Fibroblast of lung (primary cell): ENCODE measurements at regions not wholly inside any gene's neighbourhood (a gene's known extent, or its start where the extent isn't known, plus 50 kb on each side); places are given as distances from the start of the nearest gene placed in this dataset.

Experiments used
- DNase-seq, 2 donors: peaks; one replicate each; pipeline versions ENCODE4 v3.0.0 to v3.0.0-alpha.2; 2010; ENCODE audit warnings: low read depth in 2 of 2
- H2AFZ ChIP-seq: 2 replicates; pipeline ENCODE4 v1.5.1; 2012; ENCODE audit warnings: low read length, control low read depth, inconsistent platforms
- H3K27ac ChIP-seq: 2 replicates; pipeline ENCODE4 v1.5.1; 2011; ENCODE audit warnings: low read length, control low read depth; ENCODE audit not compliant: insufficient read depth
- H3K27me3 ChIP-seq: 2 replicates; pipeline ENCODE4 v1.5.1; 2011; ENCODE audit warnings: mild to moderate bottlenecking, low read length; ENCODE audit not compliant: control insufficient read depth, insufficient read depth
- H3K36me3 ChIP-seq: 2 replicates; pipeline ENCODE4 v1.5.1; 2011; ENCODE audit warnings: low read length; ENCODE audit not compliant: control insufficient read depth, insufficient read depth
- H3K4me1 ChIP-seq: 2 replicates; pipeline ENCODE4 v1.5.1; 2011; ENCODE audit warnings: low read length; ENCODE audit not compliant: control insufficient read depth, insufficient read depth; ENCODE audit errors: extremely low read depth
- H3K4me2 ChIP-seq: 2 replicates; pipeline ENCODE4 v1.5.1; 2011; ENCODE audit warnings: low read length, control low read depth; ENCODE audit not compliant: insufficient read depth; ENCODE audit errors: extremely low read depth
- H3K4me3 ChIP-seq, 4 experiments: fragments of 200-600 bp in 1 of 4; sonication (generic) in 1 of 4; replicated peaks in 1 of 4; 2 replicates each; pipeline ENCODE4 v1.5.1; 2011 to 2016; ENCODE audit warnings: low read length in 4 of 4, low read depth in 3 of 4, mild to moderate bottlenecking in 3 of 4, control low read depth in 2 of 4, inconsistent platforms in 1 of 4, mixed read lengths in 1 of 4; ENCODE audit not compliant: insufficient read depth in 1 of 4; ENCODE audit errors: control extremely low read depth in 1 of 4
- H3K79me2 ChIP-seq: 2 replicates; pipeline ENCODE4 v1.5.1; 2012; ENCODE audit warnings: mild to moderate bottlenecking, low read length, inconsistent platforms; ENCODE audit not compliant: control insufficient read depth, insufficient read depth
- H3K9ac ChIP-seq: 2 replicates; pipeline ENCODE4 v1.5.1; 2011; ENCODE audit warnings: mild to moderate bottlenecking, low read length, control low read depth; ENCODE audit not compliant: insufficient read depth
- H3K9me3 ChIP-seq: 2 replicates; pipeline ENCODE4 v1.5.1; 2012; ENCODE audit warnings: low read depth, low read length; ENCODE audit not compliant: control insufficient read depth, insufficient read depth
- H4K20me1 ChIP-seq: 2 replicates; pipeline ENCODE4 v1.5.1; 2011; ENCODE audit warnings: low read length; ENCODE audit not compliant: control insufficient read depth, insufficient read depth; ENCODE audit errors: extremely low read depth
- EZH2 ChIP-seq: IDR thresholded peaks from 2 replicates; pipeline ENCODE4 v1.5.1; 2012; ENCODE audit warnings: low read length, control low read depth, mild to moderate bottlenecking; ENCODE audit errors: missing control alignments
- TF ChIP-seq, protein P1 (sequence below), 2 donors: IDR thresholded peaks in 1 of 2; conservative IDR thresholded peaks in 1 of 2; 1 replicate in 1 of 2; 2 replicates in 1 of 2; pipeline ENCODE4 v1.5.1; 2011 to 2012; ENCODE audit warnings: low read length in 2 of 2, control low read depth in 1 of 2, inconsistent platforms in 1 of 2, low read depth in 1 of 2, mild to moderate bottlenecking in 1 of 2

GRCh38 chr4:58587856-58588255 is 1477.7 kb upstream of the IGFBP7 start:
- no peak for TF ChIP-seq EZH2
- TF ChIP-seq, protein P1, sequence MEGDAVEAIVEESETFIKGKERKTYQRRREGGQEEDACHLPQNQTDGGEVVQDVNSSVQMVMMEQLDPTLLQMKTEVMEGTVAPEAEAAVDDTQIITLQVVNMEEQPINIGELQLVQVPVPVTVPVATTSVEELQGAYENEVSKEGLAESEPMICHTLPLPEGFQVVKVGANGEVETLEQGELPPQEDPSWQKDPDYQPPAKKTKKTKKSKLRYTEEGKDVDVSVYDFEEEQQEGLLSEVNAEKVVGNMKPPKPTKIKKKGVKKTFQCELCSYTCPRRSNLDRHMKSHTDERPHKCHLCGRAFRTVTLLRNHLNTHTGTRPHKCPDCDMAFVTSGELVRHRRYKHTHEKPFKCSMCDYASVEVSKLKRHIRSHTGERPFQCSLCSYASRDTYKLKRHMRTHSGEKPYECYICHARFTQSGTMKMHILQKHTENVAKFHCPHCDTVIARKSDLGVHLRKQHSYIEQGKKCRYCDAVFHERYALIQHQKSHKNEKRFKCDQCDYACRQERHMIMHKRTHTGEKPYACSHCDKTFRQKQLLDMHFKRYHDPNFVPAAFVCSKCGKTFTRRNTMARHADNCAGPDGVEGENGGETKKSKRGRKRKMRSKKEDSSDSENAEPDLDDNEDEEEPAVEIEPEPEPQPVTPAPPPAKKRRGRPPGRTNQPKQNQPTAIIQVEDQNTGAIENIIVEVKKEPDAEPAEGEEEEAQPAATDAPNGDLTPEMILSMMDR (conservative IDR thresholded peaks at IDR 0.05 in 1 of 2, IDR thresholded peaks at IDR 0.05 in 1 of 2; ENCODE audit: low read depth in 1 of 2, low read length in 2 of 2) = no peak
- no peaks in the 10 kb centered on the region for H3K79me2 ChIP-seq

GRCh38 chr4:58566260-58566659 is 1456.1 kb upstream of the IGFBP7 start:
- no peaks in the 10 kb centered on the region for H3K27me3 ChIP-seq
- H3K36me3 ChIP-seq = no peaks in the 10 kb centered on the region
- H3K9ac ChIP-seq = no peak overlapping the region
- no peak overlapping the region for H3K4me2 ChIP-seq
- TF ChIP-seq, protein P1 (conservative IDR thresholded peaks at IDR 0.05 in 1 of 2, IDR thresholded peaks at IDR 0.05 in 1 of 2; ENCODE audit: low read depth in 1 of 2, low read length in 2 of 2) = no peak
- no peak for TF ChIP-seq EZH2
- H3K27ac ChIP-seq = no peak overlapping the region
- H2AFZ ChIP-seq = no peak overlapping the region
- H3K4me3 ChIP-seq = no peak overlapping the region
- H3K9me3 ChIP-seq = no peaks in the 10 kb centered on the region
- no peak for DNase-seq
- H3K79me2 ChIP-seq = no peaks in the 10 kb centered on the region
- no peaks in the 10 kb centered on the region for H4K20me1 ChIP-seq
- no peaks in the 10 kb centered on the region for H3K4me1 ChIP-seq

More at GRCh38 chr4:58587856-58588255, 1477.7 kb upstream of the IGFBP7 start:
- no peak overlapping the region for H3K27ac ChIP-seq
- no peak overlapping the region for H2AFZ ChIP-seq
- H3K4me3 ChIP-seq = no peak overlapping the region
- no peaks in the 10 kb centered on the region for H3K9me3 ChIP-seq
- H3K4me1 ChIP-seq = no peaks in the 10 kb centered on the region
- no peaks in the 10 kb centered on the region for H4K20me1 ChIP-seq
- H3K27me3 ChIP-seq = no peaks in the 10 kb centered on the region
- H3K4me2 ChIP-seq = no peak overlapping the region
- no peaks in the 10 kb centered on the region for H3K36me3 ChIP-seq
- DNase-seq = no peak
- no peak overlapping the region for H3K9ac ChIP-seq

GRCh38 chr4:58564695-58565475 is 1454.7 kb upstream of the IGFBP7 start:
- H3K27me3 ChIP-seq = no peaks in the 10 kb centered on the region
- no peak overlapping the region for H2AFZ ChIP-seq
- no peaks in the 10 kb centered on the region for H4K20me1 ChIP-seq
- no peak overlapping the region for H3K27ac ChIP-seq
- no peaks in the 10 kb centered on the region for H3K79me2 ChIP-seq
- no peak overlapping the region for H3K9ac ChIP-seq
- no peaks in the 10 kb centered on the region for H3K9me3 ChIP-seq
- DNase-seq = no peak
- H3K4me2 ChIP-seq = no peak overlapping the region
- H3K4me3 ChIP-seq = no peak overlapping the region
- no peak for TF ChIP-seq EZH2
- TF ChIP-seq, protein P1 (conservative IDR thresholded peaks at IDR 0.05 in 1 of 2, IDR thresholded peaks at IDR 0.05 in 1 of 2; ENCODE audit: low read depth in 1 of 2, low read length in 2 of 2) = no peak
- no peaks in the 10 kb centered on the region for H3K36me3 ChIP-seq
- H3K4me1 ChIP-seq = no peaks in the 10 kb centered on the region
